NCI-H1694 treated with DMSO at 0.1 percent for 48 hours (cell line): ENCODE measurements at regions not wholly inside any gene's neighbourhood (a gene's known extent, or its start where the extent isn't known, plus 50 kb on each side); places are given as distances from the start of the nearest gene placed in this dataset.
"Not testable (repeated sequence)": the region's sequence is repeated elsewhere in the genome, so short reads cannot be mapped to it uniquely, and the experiment has no call there.

Experiments
- DNase-seq: peaks from one replicate; lab custom pipeline; 2025; lab: John Stamatoyannopoulos, UW

GRCh38 chr16:58828901-58829545 lies 94.9 kb upstream of the GOT2 start:
- no peak for DNase-seq

DNA sequence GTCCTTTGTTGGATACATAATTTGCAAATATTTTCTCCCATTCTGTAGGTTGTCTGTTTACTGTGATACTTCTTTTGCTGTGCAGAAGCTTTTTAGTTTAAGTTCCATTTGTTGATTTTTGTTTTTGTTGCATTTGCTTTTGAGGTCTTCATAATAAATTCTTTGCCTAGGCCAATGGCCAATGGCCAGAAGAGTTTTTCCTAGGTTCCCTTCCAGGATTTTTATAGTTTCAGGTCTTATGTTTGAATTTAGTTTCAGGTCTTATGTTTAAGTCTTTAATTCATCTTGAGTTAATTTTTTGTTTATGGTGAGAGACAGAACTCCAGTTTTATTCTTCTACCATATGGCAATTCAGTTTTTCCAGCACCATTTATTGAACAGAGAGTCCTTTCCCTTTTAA lies 90.1 kb upstream of the GOT2 start:
- DNase-seq: no peak

DNA sequence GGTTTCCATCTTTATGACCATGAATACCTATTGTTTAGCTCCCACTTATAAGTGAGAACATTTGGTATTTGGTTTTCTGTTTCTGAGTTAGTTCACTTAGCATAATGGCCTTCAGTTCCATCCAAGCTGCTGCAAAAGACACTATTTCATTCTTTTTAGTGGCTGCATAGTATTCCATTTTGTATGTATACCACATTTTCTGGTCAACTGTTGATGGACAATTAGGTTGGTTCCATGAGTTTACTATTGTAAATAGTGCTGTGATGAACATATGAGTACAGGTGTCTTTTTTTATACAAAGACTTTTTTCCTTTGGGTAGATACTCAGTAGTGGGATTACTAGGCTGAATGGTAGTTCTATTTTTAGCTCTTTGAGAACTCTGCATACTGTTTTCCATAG lies 87.8 kb upstream of the GOT2 start:
- DNase-seq: no peak

GRCh38 chr16:58820411-58820810 lies 86.3 kb upstream of the GOT2 start:
- DNase-seq: no peak

GRCh38 chr16:58815181-58815888 lies 81.2 kb upstream of the GOT2 start:
- DNase-seq: no peak

DNA sequence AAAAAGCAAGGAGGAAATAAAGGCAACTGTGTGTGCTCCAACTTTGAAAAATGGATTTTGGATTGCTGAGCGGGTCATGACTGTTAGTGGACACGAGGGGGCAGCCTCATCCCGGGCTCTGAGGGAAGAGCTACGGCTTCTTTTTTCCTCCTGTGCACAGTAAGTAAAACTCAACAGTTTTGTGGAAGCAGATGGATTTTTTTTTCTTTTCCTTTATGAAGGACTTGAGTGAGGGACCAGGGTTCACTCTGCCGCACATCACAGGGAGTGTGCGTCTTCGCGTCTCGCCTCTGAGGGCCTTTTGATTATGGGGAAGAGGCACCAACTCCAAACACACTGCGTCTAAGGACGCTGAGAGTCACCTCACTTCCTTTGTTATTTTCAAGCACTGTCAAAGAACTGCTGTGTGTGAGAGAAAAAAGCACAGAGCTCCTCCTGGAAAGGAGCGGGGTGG lies 80.3 kb upstream of the GOT2 start:
- peak; percentile 31 for DNase-seq

- no peak for DNase-seq
Measured at GRCh38 chr16:58809213-58809612, 75.1 kb upstream of the GOT2 start.

GRCh38 chr16:58807276-58807675 lies 73.2 kb upstream of the GOT2 start:
- no peak for DNase-seq

DNA sequence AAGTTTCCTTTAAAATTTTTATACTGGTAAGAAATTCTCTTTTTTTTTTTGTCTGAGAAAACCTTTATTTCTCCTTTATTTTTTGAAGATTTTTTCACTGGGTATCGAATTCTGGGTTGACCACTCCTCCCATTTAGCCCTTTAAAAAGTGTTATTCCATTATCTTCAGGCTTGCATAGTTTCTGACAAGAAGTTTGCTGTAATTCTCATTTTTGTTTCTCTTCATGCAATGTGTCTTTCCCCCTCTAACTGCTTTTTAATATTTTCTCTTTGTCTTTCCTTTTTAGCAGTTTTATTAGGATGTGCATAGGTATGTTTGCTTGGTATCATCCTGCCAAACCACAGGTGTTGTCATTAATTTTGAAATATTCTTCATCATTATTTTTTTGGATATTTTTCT lies 67.7 kb upstream of the GOT2 start:
- DNase-seq: no peak

- no peak for DNase-seq
Measured at GRCh38 chr16:58797137-58797801, 63.2 kb upstream of the GOT2 start.

DNA sequence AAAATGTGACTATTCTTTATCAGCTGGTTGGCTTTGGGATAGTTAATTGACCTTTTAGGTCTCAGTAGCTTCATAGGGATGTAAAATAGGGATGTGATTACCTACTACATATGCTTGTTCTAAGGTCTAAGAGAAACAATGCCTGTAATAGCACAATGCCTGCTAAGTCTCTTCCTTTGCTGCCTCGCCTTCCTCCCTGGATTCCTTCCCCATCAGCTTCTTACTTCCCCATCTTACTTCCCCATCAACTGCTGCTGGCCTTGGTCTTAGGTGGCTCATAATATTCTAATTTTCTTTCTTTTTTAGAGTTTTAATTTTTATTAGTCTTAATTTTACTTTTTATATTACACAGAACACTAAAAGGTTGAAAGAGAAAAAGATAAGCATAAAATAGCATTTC lies 59.2 kb upstream of the GOT2 start:
- DNase-seq: no peak

- no peak for DNase-seq
Measured at GRCh38 chr16:58792188-58792587, 58.1 kb upstream of the GOT2 start.

GRCh38 chr16:58790816-58791557 lies 56.9 kb upstream of the GOT2 start:
- not testable (repeated sequence) for DNase-seq

GRCh38 chr16:58789351-58789750 lies 55.2 kb upstream of the GOT2 start:
- no peak for DNase-seq
